ENCODE measurements at regions not wholly inside any gene's neighbourhood (a gene's known extent, or its start where the extent isn't known, plus 50 kb on each side); places are given as distances from the start of the nearest gene placed in this dataset.
"Not testable (repeated sequence)": the region's sequence is repeated elsewhere in the genome, so short reads cannot be mapped to it uniquely, and the experiment has no call there.

DNA sequence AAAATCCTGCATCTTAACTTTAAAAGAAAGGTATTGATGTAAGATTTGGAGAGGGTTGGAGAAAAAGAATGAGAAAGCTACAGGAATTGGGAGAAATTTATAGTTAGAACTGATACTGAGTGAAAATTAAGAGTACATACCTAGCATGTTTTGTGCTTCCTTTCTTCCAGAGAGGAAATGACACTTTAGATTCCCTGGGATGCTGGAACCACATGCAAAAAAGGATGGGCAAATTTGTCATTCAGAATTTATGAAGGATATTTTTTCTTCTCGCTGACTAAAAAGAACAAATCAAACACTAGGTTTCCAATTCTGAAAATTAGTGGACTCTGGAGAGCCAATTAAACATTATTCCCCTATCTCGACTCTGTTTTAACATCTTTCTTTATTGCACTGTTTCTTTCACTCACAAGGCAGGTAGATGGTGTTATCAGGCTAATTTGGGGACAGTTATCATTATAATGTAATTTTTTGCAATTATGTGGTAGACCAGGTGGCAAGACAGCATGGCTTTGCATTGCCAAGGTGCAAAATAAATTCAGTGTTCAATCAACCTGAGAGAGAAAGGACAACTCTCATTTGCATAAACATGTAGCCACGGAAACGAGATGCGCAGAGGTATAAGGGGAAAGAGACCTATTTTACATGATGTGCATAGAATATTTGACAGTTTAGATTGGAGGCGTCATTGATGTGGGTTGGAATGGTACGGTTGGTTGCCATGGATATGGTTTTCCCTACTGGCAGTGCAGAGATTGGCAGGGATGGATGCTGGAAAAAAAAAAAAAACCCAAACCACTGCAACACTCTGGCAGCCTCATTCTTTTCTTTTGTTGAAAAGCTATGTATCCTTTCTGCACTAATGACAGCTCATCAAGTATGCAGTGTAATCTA is 320.4 kb upstream of the CCNH start:
- DNase-seq, result no peak

DNA sequence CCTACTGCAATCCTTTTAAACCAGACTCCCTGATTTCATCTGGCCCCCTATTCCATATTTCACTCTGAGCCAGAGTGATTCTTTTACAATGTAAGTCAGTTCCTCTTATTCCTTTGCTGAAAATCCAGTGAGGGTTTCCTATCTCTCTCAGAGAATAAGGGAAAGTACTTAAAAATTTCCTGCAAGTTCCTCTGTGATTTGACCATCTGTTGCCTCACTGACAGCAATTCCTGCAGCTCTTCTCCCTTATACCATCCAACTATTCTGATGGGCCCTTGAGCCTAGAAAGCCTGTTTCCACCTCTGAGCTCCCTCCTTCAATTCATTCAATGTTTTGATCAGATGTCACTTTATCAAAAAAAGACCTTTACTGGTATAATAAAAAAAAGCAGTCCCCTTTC is 317.1 kb upstream of the CCNH start:
- no peak for DNase-seq

- no peak for DNase-seq
These were observed 309.6 kb upstream of the CCNH start for GRCh38 chr5:87722286-87722685.

DNA sequence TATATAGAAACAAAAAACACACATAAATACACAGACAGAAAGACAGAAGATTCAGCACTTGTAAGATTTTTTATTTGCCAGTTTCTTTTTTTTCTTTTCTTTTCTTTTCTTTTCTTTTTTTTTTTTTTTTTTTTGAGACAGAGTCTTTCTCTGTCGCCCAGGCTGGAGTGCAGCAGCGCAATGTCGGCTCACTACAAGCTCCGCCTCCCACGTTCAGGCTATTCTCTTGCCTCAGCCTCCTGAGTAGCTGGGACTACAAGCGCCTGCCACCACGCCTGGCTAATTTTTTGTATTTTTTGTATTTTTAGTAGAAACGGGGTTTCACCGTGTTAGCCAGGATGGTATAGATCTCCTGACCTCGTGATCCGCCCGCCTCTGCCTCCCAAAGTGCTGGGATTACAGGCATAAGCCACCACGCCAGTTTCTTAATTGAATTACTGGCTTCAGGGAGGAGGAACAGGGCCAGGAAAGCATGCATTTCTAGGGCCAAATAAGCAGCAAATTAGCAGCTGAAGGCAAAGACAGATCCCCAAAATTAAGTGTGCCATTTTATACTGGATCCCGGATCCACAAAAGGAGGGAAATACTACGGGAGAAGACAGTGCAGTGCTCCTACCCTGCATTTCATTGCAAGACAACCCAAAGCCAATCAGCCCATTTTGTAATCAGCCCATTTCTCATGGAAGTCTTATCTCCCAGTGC is 305.6 kb upstream of the CCNH start:
- not testable (repeated sequence) for DNase-seq

DNA sequence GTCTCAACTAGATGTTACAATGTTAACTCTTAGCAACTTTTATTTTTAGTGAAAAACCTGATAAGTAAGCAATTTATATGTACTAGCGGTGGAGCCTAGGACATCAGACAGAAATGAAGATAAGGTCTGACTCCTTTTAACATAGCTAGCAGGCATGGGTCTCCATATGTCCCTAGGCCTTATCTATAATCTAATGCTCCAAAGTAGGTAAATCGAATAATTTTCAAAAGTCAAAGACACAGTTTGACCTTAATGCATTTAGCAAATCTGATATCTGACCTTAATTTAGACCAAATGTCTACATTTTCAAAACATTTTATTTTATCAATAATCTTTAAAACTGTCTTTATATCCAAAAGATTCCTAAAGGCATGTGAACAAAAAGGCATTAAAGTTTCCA is 305.0 kb upstream of the CCNH start:
- DNase-seq, result no peak

GRCh38 chr5:87705876-87706275 is 293.1 kb upstream of the CCNH start:
- DNase-seq, result no peak

DNA sequence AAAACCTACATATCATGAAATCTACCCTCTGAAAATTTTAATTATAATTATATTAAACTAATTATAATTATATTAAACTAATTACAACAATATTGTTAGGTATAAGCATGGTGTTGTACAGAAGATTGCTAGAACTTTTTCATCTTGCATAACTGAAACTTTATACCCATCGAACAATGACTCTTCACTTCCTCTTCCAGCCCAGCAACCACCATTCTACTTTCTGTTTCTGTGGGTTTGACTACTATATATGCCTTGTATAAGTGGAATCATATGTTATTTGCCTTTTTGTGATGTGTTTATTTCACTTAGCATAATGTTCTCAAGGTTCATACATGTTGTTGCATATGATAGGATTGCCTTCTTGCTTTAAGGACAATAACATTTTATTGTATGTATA is 274.2 kb upstream of the CCNH start:
- no peak for DNase-seq

DNA sequence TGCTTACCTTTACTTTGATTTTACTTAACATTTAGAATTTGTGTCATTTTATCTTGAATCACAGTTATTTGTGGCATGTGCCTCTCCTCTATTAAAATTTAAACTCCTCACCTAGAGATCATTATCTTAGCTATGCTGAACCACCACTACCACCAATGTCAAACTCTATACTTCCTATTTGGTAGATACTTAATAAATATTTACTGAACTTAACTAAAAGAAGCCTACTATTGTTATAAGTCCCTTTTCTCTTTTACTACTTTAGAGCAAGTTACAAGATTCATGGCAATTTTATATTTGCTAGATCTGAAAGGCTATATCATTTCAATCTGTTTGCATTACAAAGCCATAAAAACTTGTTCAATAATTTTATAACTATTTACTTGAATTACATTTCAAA is 273.3 kb upstream of the CCNH start:
- no peak for DNase-seq

DNA sequence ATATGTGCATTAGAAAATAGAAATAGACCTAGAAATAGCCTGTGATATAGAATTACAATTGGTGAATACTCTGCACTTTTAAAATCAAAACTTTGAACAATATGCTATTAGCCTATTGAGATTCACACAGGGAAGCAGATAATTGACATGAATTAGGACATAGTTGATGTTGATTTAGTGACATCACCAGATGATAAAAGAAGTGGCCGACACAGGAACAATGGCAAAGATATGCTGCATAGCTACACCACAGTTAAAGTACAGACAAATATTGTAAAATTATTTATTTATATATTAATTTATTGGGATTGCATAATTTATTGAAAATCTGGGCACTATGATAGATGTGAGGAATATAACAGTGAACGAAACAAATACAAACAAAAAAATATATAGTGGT is 261.5 kb upstream of the CCNH start:
- no peak for DNase-seq

DNA sequence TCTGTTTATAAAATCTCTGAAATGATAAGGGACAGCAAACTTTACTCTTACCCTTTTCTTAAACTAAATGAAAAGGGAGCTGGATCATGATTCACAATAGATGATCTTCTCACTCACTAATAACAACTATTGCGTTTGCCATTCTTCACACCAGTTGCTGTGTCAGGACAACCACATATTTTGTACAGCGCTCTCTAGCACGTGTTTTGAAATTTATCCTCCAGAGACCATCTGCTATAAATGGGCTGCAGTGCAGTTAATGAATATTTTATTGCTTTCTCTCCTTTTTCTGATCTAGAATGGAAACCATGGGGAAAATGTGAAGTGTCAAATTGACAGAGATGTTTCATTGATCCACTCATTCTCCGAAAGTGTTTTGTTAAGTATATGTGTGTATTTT is 258.4 kb upstream of the CCNH start:
- DNase-seq, result no peak

DNA sequence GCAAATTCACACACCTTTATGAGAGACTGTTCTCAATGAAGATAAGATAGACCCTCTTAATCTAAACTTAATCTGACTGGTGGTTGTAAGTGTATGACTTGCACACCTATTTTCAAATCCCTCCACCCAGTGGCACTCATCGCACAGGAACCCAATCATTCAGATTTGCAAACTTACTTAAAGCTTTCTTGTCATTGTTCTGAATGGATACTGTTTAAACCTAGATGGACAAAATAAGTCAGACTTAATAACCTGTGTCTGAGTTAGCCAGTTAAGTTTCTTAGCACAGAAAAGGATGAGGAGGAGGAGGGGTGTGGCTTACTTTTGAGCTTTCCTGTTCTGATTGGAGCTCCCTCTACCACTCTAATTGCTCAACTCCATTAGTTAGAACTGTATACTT is 252.4 kb upstream of the CCNH start:
- no peak for DNase-seq

DNA sequence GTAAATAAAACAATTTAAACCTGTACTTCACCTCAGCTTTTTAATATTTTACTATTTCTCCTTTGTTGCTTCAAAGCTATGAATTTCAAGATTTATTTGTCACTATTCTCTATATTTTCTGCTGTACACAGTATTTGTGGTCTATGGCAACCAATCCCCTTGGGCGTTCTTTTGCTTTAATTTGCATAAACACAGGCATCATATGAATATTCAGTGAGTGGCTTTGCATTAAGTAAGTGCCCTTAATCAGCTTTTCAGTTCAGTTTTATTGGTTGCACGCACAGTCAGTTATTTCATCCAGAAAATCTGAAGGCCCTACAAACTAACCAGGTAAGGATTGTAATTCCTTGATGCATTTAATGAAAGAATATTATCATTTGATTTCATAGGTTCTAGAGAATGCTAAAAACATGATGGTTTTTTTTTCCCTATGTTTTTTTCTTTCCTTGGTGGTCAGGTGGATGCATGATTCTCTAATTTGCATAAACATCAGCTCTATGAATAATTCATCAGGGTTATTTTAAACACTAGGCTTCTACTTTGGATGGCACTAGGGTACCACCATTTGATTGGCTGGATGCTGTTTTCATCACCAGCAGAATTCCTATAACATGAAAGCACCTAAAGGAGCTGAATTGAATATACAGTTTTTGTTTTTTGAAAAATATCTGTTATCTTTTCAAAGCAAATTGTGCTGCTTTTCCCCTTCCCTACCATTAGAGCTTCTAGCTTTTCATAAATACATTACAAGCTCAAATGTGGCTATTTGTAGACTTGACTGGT is 249.2 kb upstream of the CCNH start:
- DNase-seq, result no peak

DNA sequence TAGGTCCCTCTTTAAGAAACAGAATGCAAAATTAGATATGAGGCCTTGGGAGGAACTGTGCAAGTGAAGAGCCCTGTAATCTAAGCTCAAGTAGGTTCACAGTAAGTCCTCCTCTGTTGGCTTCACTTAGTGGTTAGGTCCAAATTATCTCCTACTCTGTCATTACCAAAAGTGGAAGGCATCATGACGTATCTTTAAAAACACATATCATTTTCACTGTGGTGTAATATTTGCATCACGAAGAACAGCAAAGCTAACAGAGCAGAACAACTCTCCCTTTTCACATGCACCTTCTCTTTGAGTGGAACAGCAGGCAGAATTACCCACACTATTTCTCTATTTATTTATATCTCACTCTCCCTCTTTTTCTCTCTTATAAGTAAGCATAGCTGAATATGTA is 240.5 kb upstream of the CCNH start:
- no peak for DNase-seq

DNA sequence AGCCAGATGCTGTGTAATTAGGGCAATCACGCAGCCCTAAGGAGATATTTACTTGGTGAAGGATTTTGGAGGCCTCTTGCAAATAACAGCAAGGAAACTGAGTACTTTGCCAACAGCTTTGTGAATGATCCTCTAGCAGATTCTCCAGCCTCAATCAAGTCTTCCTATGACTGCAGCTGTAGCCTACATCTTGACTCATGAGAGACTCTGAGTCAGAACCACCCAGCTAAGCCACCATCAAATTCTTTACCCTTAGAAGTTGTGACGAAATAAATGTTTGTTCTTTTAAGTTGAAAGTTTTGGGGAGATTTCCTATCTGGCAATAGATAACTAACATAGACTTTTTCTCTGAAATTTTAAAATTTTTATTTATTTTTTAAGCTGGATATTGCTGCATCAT is 237.6 kb upstream of the CCNH start:
- no peak for DNase-seq

DNA sequence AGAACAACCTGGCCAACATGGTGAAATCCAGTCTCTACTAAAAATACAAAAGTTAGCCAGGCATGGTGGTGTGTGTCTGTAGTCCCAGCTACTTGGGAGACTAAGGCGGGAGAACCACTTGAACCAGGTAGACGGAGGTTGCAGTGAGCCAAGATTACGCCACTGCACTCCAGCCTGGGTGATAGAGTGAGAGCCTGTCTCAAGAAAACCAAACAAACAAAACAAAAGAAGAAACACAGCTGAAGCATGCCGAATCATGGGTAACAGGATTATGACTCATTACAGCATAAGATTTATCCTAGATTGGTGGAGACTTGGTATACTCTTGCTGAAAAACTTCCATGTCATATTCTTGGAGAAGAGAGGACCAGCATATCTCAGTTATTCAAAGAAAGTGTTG is 236.7 kb upstream of the CCNH start:
- DNase-seq, result no peak

DNA sequence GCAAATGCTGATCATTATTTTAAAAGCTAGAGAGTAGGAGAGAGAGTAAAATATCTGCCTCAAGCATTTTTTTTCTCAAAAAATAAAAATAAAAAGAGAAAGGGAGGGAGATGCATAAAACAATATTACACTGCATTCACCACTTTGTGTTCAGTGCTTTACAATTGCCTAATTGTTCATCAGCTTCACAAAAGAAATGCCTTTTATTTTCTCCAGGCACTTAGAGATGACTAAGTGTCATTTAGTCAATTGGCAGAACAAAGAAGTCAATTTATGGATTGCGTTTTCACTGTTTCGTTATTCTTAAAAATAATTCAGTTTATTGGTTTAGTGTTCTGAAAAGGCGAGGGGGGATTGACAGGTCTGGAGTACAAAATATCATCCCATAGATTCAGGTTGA is 232.5 kb upstream of the CCNH start:
- DNase-seq, result no peak

DNA sequence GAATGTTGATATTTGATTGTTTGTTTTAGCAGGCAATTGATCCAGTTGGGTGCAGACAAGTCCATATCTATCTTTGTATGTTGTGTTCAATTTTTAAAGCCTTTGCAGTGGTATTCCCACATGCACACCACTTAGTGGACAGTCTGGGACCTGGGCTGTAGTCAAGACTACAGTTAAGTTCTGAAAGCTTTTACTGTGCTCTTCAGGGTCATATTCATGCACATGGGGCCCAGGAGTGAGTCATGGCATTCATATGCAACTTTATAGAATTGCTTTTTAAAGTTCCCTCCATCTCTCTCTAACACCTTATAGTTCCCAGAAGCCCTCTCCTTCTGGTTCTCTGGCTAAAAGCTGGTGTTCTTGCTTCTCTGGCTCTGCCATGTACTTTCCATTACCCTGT is 228.2 kb upstream of the CCNH start:
- no peak for DNase-seq

DNA sequence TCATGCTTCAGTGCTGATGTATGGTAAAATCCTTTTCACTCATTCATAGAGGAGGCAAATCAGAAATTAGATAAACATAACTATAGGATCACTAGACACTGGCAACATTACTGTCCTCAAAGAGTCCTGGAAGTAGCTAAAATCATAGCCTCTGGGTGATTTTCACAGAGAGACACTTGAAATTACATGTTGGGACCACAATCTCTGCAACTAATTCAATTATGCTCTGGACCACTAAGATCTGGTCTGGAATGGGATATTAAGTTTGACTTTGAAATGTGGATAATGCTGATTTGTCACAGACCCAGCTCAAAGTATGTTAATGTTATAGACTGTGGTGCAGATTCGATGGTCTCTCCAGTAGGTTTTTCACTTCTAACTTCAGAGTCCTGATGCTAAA is 214.6 kb upstream of the CCNH start:
- no peak for DNase-seq

- no peak for DNase-seq
These were observed 195.7 kb upstream of the CCNH start for GRCh38 chr5:87608385-87608784.

GRCh38 chr5:87605663-87606062 is 192.9 kb upstream of the CCNH start:
- DNase-seq, result no peak

DNA sequence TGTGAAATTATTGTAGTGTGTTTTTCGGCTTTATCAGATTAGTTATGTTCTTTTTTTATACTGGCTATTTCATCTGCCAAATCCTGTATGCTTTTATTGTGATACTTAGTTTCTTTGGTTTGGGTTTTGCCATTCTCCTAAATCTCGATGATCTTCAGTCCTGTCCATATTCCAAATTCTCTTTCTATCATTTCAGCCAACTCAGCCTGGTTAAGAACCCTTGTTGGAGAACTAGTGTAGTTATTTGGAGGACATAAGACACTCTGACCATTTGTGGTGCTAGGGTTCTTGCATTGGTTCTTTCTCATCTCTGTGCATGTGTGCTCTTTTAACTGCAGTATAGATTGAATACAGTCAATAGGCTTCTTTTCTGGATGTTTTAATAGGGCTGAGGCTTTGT is 187.0 kb upstream of the CCNH start:
- no peak for DNase-seq

- no peak for DNase-seq
These were observed 185.7 kb upstream of the CCNH start for GRCh38 chr5:87598460-87598859.

DNA sequence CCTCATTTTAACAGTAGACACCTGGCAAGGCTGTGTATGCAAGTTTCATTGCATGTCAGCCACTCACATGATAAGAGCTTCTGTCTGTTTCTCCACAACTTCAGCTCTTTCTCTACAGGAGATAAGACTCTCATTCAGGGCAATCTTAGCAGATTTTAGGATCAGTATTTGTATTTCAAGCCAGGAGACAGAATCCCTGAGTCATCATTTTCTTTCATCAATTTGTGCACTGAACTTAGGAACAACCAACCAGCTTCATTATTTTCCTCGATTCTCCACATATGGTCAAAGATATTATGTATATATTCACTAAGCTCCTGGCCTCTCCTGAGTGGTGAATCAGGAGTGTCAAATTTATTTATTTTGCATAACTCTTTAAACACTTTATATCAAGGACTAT is 181.8 kb upstream of the CCNH start:
- DNase-seq, result no peak

- no peak for DNase-seq
These were observed 176.9 kb upstream of the CCNH start for GRCh38 chr5:87589587-87589986.

Data from SIG-M5 (cell line).